ENCODE measurements at regions not wholly inside any gene's neighbourhood (a gene's known extent, or its start where the extent isn't known, plus 50 kb on each side); places are given as distances from the start of the nearest gene placed in this dataset.

GRCh38 chr7:18386607-18387006, 108.9 kb upstream of the HDAC9 start:
- Histone ChIP-seq H3K9me3 (ENCODE audit: control insufficient read depth, low read depth, low read length) (no peaks in the 10 kb centered on the region), H3K27me3 (ENCODE audit: control insufficient read depth, insufficient read depth, low read length) (no peaks in the 10 kb centered on the region), H3K4me3 (ENCODE audit: low read length) (no peak overlapping the region), H3K4me1 (ENCODE audit: control insufficient read depth, insufficient read depth, low read length) (no peaks in the 10 kb centered on the region), H3K27ac (ENCODE audit: low read length) (no peak overlapping the region), H3K36me3 (ENCODE audit: control insufficient read depth, insufficient read depth, low read length) (no peaks in the 10 kb centered on the region)
- WGBS (ENCODE audit: insufficient coverage, low lambda C conversion rate): 100% methylated on average over 1 of the region's 4 CpGs
- DNase-seq: no peak

GRCh38 chr7:18387191-18387735, 108.3 kb upstream of the HDAC9 start:
- no peaks in the 10 kb centered on the region for H3K27me3 ChIP-seq (ENCODE audit: control insufficient read depth, insufficient read depth, low read length)
- WGBS (ENCODE audit: insufficient coverage, low lambda C conversion rate): no CpG with 5 or more reads among the region's 2 CpGs
- H3K36me3 ChIP-seq (ENCODE audit: control insufficient read depth, insufficient read depth, low read length): no peaks in the 10 kb centered on the region
- no peak overlapping the region for H3K4me3 ChIP-seq (ENCODE audit: low read length)
- H3K4me1 ChIP-seq (ENCODE audit: control insufficient read depth, insufficient read depth, low read length): no peaks in the 10 kb centered on the region
- H3K27ac ChIP-seq (ENCODE audit: low read length): no peak overlapping the region
- H3K9me3 ChIP-seq (ENCODE audit: control insufficient read depth, low read depth, low read length): no peaks in the 10 kb centered on the region
- DNase-seq: no peak

- WGBS (ENCODE audit: insufficient coverage, low lambda C conversion rate): no CpG with 5 or more reads among the region's 3 CpGs
- H3K27ac ChIP-seq (ENCODE audit: low read length): no peak overlapping the region
- H3K36me3 ChIP-seq (ENCODE audit: control insufficient read depth, insufficient read depth, low read length): no peaks in the 10 kb centered on the region
- H3K4me3 ChIP-seq (ENCODE audit: low read length): no peak overlapping the region
- no peak for DNase-seq
- H3K4me1 ChIP-seq (ENCODE audit: control insufficient read depth, insufficient read depth, low read length): no peaks in the 10 kb centered on the region
- no peaks in the 10 kb centered on the region for H3K9me3 ChIP-seq (ENCODE audit: control insufficient read depth, low read depth, low read length)
- H3K27me3 ChIP-seq (ENCODE audit: control insufficient read depth, insufficient read depth, low read length): no peaks in the 10 kb centered on the region
These were observed 105.0 kb upstream of the HDAC9 start for GRCh38 chr7:18390535-18390907.

- 84% methylated on average over 3 of the region's 4 CpGs for WGBS (ENCODE audit: insufficient coverage, low lambda C conversion rate)
These were observed 102.0 kb upstream of the HDAC9 start for GRCh38 chr7:18393465-18394118.

GRCh38 chr7:18395868-18396267, 99.7 kb upstream of the HDAC9 start:
- Histone ChIP-seq H3K9me3 (ENCODE audit: control insufficient read depth, low read depth, low read length) (no peaks in the 10 kb centered on the region), H3K27ac (ENCODE audit: low read length) (no peak overlapping the region), H3K36me3 (ENCODE audit: control insufficient read depth, insufficient read depth, low read length) (no peaks in the 10 kb centered on the region), H3K27me3 (ENCODE audit: control insufficient read depth, insufficient read depth, low read length) (no peaks in the 10 kb centered on the region), H3K4me3 (ENCODE audit: low read length) (no peak overlapping the region), H3K4me1 (ENCODE audit: control insufficient read depth, insufficient read depth, low read length) (no peaks in the 10 kb centered on the region)
- no CpG with 5 or more reads among the region's 1 CpG for WGBS (ENCODE audit: insufficient coverage, low lambda C conversion rate)
- no peak for DNase-seq

More at GRCh38 chr7:18393465-18394118, 102.0 kb upstream of the HDAC9 start:
- no peaks in the 10 kb centered on the region for H3K36me3 ChIP-seq (ENCODE audit: control insufficient read depth, insufficient read depth, low read length)
- H3K9me3 ChIP-seq (ENCODE audit: control insufficient read depth, low read depth, low read length): no peaks in the 10 kb centered on the region
- DNase-seq: no peak
- no peaks in the 10 kb centered on the region for H3K27me3 ChIP-seq (ENCODE audit: control insufficient read depth, insufficient read depth, low read length)
- H3K27ac ChIP-seq (ENCODE audit: low read length): no peak overlapping the region
- no peaks in the 10 kb centered on the region for H3K4me1 ChIP-seq (ENCODE audit: control insufficient read depth, insufficient read depth, low read length)
- no peak overlapping the region for H3K4me3 ChIP-seq (ENCODE audit: low read length)

GRCh38 chr7:18396953-18397352, 98.6 kb upstream of the HDAC9 start:
- H3K36me3 ChIP-seq (ENCODE audit: control insufficient read depth, insufficient read depth, low read length): no peaks in the 10 kb centered on the region
- no peak overlapping the region for H3K4me3 ChIP-seq (ENCODE audit: low read length)
- no peaks in the 10 kb centered on the region for H3K4me1 ChIP-seq (ENCODE audit: control insufficient read depth, insufficient read depth, low read length)
- H3K27me3 ChIP-seq (ENCODE audit: control insufficient read depth, insufficient read depth, low read length): no peaks in the 10 kb centered on the region
- WGBS (ENCODE audit: insufficient coverage, low lambda C conversion rate): 61% methylated on average over 4 of the region's 5 CpGs
- H3K9me3 ChIP-seq (ENCODE audit: control insufficient read depth, low read depth, low read length): no peaks in the 10 kb centered on the region
- no peak for DNase-seq
- H3K27ac ChIP-seq (ENCODE audit: low read length): no peak overlapping the region

- Histone ChIP-seq H3K4me1 (ENCODE audit: control insufficient read depth, insufficient read depth, low read length) (no peaks in the 10 kb centered on the region), H3K27me3 (ENCODE audit: control insufficient read depth, insufficient read depth, low read length) (no peaks in the 10 kb centered on the region), H3K9me3 (ENCODE audit: control insufficient read depth, low read depth, low read length) (no peaks in the 10 kb centered on the region), H3K27ac (ENCODE audit: low read length) (no peak overlapping the region), H3K36me3 (ENCODE audit: control insufficient read depth, insufficient read depth, low read length) (no peaks in the 10 kb centered on the region), H3K4me3 (ENCODE audit: low read length) (no peak overlapping the region)
- no CpG with 5 or more reads among the region's 4 CpGs for WGBS (ENCODE audit: insufficient coverage, low lambda C conversion rate)
- no peak for DNase-seq
These were observed 95.9 kb upstream of the HDAC9 start for GRCh38 chr7:18399436-18400235.

GRCh38 chr7:18400275-18400674, 95.3 kb upstream of the HDAC9 start:
- no peak overlapping the region for H3K27ac ChIP-seq (ENCODE audit: low read length)
- no peak for DNase-seq
- no peaks in the 10 kb centered on the region for H3K27me3 ChIP-seq (ENCODE audit: control insufficient read depth, insufficient read depth, low read length)
- no peaks in the 10 kb centered on the region for H3K4me1 ChIP-seq (ENCODE audit: control insufficient read depth, insufficient read depth, low read length)
- H3K4me3 ChIP-seq (ENCODE audit: low read length): no peak overlapping the region
- H3K36me3 ChIP-seq (ENCODE audit: control insufficient read depth, insufficient read depth, low read length): no peaks in the 10 kb centered on the region
- H3K9me3 ChIP-seq (ENCODE audit: control insufficient read depth, low read depth, low read length): no peaks in the 10 kb centered on the region
- WGBS (ENCODE audit: insufficient coverage, low lambda C conversion rate): no CpG with 5 or more reads among the region's 2 CpGs

- H3K36me3 ChIP-seq (ENCODE audit: control insufficient read depth, insufficient read depth, low read length): no peaks in the 10 kb centered on the region
- WGBS (ENCODE audit: insufficient coverage, low lambda C conversion rate): 50% methylated on average over 2 of the region's 3 CpGs
- H3K4me1 ChIP-seq (ENCODE audit: control insufficient read depth, insufficient read depth, low read length): no peaks in the 10 kb centered on the region
- H3K27me3 ChIP-seq (ENCODE audit: control insufficient read depth, insufficient read depth, low read length): no peaks in the 10 kb centered on the region
- H3K27ac ChIP-seq (ENCODE audit: low read length): no peak overlapping the region
- H3K9me3 ChIP-seq (ENCODE audit: control insufficient read depth, low read depth, low read length): no peaks in the 10 kb centered on the region
- no peak for DNase-seq
- H3K4me3 ChIP-seq (ENCODE audit: low read length): no peak overlapping the region
These were observed 94.8 kb upstream of the HDAC9 start for GRCh38 chr7:18400726-18401125.

- H3K27me3 ChIP-seq (ENCODE audit: control insufficient read depth, insufficient read depth, low read length): no peaks in the 10 kb centered on the region
- no peaks in the 10 kb centered on the region for H3K4me1 ChIP-seq (ENCODE audit: control insufficient read depth, insufficient read depth, low read length)
- no peaks in the 10 kb centered on the region for H3K36me3 ChIP-seq (ENCODE audit: control insufficient read depth, insufficient read depth, low read length)
- H3K27ac ChIP-seq (ENCODE audit: low read length): no peak overlapping the region
- DNase-seq: no peak
- no peak overlapping the region for H3K4me3 ChIP-seq (ENCODE audit: low read length)
- 100% methylated on average over 1 of the region's 1 CpG for WGBS (ENCODE audit: insufficient coverage, low lambda C conversion rate)
- no peaks in the 10 kb centered on the region for H3K9me3 ChIP-seq (ENCODE audit: control insufficient read depth, low read depth, low read length)
These were observed 93.8 kb upstream of the HDAC9 start for GRCh38 chr7:18401757-18402156.
